ENCODE measurements at regions not wholly inside any gene's neighbourhood (a gene's known extent, or its start where the extent isn't known, plus 50 kb on each side); places are given as distances from the start of the nearest gene placed in this dataset.

DNA sequence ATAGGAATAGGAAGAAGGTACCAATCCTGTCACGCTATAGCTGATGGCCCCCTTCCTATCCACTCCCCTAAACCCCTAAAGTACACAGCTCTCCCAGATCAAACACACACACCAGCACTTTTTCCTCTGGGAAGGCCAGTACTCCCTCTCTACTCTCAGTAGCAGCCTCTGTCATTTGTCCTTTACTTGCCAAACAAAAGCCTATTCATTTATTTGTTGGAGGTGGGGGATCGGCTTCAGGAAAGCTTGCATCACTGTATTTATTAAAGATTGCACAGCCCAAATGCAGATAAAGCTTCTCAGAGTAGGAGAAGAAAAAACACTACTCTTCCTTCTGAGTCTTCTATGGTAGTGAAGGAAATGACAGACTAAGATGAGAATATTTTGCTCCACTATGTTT lies 429.7 kb upstream of the RASGRP1 start:
- H4K20me1 ChIP-seq (ENCODE audit: insufficient read depth, low read length), result no peaks in the 10 kb centered on the region
- no peaks in the 10 kb centered on the region for H3K27me3 ChIP-seq (ENCODE audit: insufficient read depth, low read length)
- H3K27ac ChIP-seq (ENCODE audit: low read depth, low read length, poor library complexity, severe bottlenecking), result no peak overlapping the region
- TF ChIP-seq EZH2 (IDR thresholded peaks at IDR 0.05; ENCODE audit: borderline replicate concordance, low read length), result no peak
- TF ChIP-seq, protein P1, sequence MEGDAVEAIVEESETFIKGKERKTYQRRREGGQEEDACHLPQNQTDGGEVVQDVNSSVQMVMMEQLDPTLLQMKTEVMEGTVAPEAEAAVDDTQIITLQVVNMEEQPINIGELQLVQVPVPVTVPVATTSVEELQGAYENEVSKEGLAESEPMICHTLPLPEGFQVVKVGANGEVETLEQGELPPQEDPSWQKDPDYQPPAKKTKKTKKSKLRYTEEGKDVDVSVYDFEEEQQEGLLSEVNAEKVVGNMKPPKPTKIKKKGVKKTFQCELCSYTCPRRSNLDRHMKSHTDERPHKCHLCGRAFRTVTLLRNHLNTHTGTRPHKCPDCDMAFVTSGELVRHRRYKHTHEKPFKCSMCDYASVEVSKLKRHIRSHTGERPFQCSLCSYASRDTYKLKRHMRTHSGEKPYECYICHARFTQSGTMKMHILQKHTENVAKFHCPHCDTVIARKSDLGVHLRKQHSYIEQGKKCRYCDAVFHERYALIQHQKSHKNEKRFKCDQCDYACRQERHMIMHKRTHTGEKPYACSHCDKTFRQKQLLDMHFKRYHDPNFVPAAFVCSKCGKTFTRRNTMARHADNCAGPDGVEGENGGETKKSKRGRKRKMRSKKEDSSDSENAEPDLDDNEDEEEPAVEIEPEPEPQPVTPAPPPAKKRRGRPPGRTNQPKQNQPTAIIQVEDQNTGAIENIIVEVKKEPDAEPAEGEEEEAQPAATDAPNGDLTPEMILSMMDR (IDR thresholded peaks at IDR 0.05; ENCODE audit: low read length), result no peak
- H3K36me3 ChIP-seq (ENCODE audit: insufficient read depth, low read length), result no peaks in the 10 kb centered on the region
- H3K9ac ChIP-seq (ENCODE audit: low read length), result no peak overlapping the region
- H3K9me3 ChIP-seq (ENCODE audit: low read length), result no peaks in the 10 kb centered on the region
- H3K4me2 ChIP-seq (ENCODE audit: low read length), result no peak overlapping the region
- no peaks in the 10 kb centered on the region for H3K4me1 ChIP-seq (ENCODE audit: insufficient read depth, low read length, severe bottlenecking)
- H3K9me2 ChIP-seq (ENCODE audit: low read depth, low read length), result no peaks in the 10 kb centered on the region
- H3F3A ChIP-seq (ENCODE audit: insufficient read depth, low read length), result no peaks in the 10 kb centered on the region
- no peaks in the 10 kb centered on the region for H3K79me2 ChIP-seq (ENCODE audit: insufficient read depth, low read length)
- H3K4me3 ChIP-seq (ENCODE audit: low read depth, low read length, poor library complexity, severe bottlenecking), result no peak overlapping the region
- H2AFZ ChIP-seq (ENCODE audit: low read length), result no peak overlapping the region

DNA sequence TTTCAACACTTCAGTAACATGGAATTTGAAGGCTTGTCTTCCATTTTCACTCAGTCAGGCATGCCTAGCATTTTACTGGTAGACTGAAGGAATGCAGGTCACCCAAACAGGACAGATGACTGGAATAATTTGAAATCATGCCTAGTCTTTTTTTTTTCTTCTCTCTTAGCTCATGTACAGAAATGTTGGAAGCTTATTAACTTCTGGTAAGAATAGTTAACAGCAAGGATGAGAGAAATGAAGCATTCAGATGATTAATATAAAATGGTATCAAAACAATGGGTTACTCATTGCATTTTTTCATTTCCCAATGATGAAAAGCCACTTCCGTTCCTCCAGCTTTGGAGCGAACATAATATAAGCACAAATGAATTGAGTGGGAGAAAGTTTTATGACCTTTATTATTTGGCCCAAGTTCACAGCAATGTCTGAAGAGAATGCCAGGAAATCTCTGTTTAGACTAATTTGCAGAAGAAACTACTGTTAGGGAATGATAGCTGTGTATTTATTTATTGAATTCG lies 431.6 kb upstream of the RASGRP1 start:
- H3K79me2 ChIP-seq (ENCODE audit: insufficient read depth, low read length), result no peaks in the 10 kb centered on the region
- no peaks in the 10 kb centered on the region for H4K20me1 ChIP-seq (ENCODE audit: insufficient read depth, low read length)
- H3K27ac ChIP-seq (ENCODE audit: low read depth, low read length, poor library complexity, severe bottlenecking), result no peak overlapping the region
- TF ChIP-seq, protein P1 (IDR thresholded peaks at IDR 0.05; ENCODE audit: low read length), result no peak
- TF ChIP-seq EZH2 (IDR thresholded peaks at IDR 0.05; ENCODE audit: borderline replicate concordance, low read length), result no peak
- no peak overlapping the region for H3K9ac ChIP-seq (ENCODE audit: low read length)
- no peaks in the 10 kb centered on the region for H3K4me1 ChIP-seq (ENCODE audit: insufficient read depth, low read length, severe bottlenecking)
- H3K27me3 ChIP-seq (ENCODE audit: insufficient read depth, low read length), result no peaks in the 10 kb centered on the region
- H3K36me3 ChIP-seq (ENCODE audit: insufficient read depth, low read length), result no peaks in the 10 kb centered on the region
- H3K4me2 ChIP-seq (ENCODE audit: low read length), result no peak overlapping the region
- H2AFZ ChIP-seq (ENCODE audit: low read length), result no peak overlapping the region
- H3F3A ChIP-seq (ENCODE audit: insufficient read depth, low read length), result no peaks in the 10 kb centered on the region
- no peaks in the 10 kb centered on the region for H3K9me2 ChIP-seq (ENCODE audit: low read depth, low read length)
- H3K9me3 ChIP-seq (ENCODE audit: low read length), result no peaks in the 10 kb centered on the region
- no peak overlapping the region for H3K4me3 ChIP-seq (ENCODE audit: low read depth, low read length, poor library complexity, severe bottlenecking)

DNA sequence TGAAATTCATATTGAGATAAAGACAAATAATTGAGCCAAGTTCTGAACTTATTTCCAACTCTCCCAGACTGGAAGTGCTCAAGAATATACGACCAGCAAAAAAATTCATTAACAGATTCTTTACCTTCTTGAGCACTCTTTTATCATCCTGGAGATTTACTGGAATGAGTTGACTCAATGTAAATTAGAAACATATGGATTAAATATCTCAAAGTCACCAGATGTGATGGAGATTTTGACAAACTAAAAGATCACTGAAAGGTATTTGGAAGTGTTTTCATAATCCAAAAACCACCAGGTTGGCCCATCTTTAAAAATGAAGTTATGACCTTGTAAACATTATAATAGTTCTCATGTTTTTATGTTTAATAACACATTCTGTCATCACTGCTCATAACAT lies 433.2 kb upstream of the RASGRP1 start:
- H3K9ac ChIP-seq (ENCODE audit: low read length), result no peak overlapping the region
- no peaks in the 10 kb centered on the region for H3K36me3 ChIP-seq (ENCODE audit: insufficient read depth, low read length)
- TF ChIP-seq, protein P1 (IDR thresholded peaks at IDR 0.05; ENCODE audit: low read length), result no peak
- TF ChIP-seq EZH2 (IDR thresholded peaks at IDR 0.05; ENCODE audit: borderline replicate concordance, low read length), result no peak
- H4K20me1 ChIP-seq (ENCODE audit: insufficient read depth, low read length), result no peaks in the 10 kb centered on the region
- no peaks in the 10 kb centered on the region for H3F3A ChIP-seq (ENCODE audit: insufficient read depth, low read length)
- H2AFZ ChIP-seq (ENCODE audit: low read length), result no peak overlapping the region
- no peaks in the 10 kb centered on the region for H3K27me3 ChIP-seq (ENCODE audit: insufficient read depth, low read length)
- H3K4me3 ChIP-seq (ENCODE audit: low read depth, low read length, poor library complexity, severe bottlenecking), result no peak overlapping the region
- H3K4me2 ChIP-seq (ENCODE audit: low read length), result no peak overlapping the region
- H3K4me1 ChIP-seq (ENCODE audit: insufficient read depth, low read length, severe bottlenecking), result no peaks in the 10 kb centered on the region
- no peaks in the 10 kb centered on the region for H3K9me2 ChIP-seq (ENCODE audit: low read depth, low read length)
- H3K27ac ChIP-seq (ENCODE audit: low read depth, low read length, poor library complexity, severe bottlenecking), result no peak overlapping the region
- no peaks in the 10 kb centered on the region for H3K9me3 ChIP-seq (ENCODE audit: low read length)
- no peaks in the 10 kb centered on the region for H3K79me2 ChIP-seq (ENCODE audit: insufficient read depth, low read length)
